ENCODE measurements at regions not wholly inside any gene's neighbourhood (a gene's known extent, or its start where the extent isn't known, plus 50 kb on each side); places are given as distances from the start of the nearest gene placed in this dataset.

DNA sequence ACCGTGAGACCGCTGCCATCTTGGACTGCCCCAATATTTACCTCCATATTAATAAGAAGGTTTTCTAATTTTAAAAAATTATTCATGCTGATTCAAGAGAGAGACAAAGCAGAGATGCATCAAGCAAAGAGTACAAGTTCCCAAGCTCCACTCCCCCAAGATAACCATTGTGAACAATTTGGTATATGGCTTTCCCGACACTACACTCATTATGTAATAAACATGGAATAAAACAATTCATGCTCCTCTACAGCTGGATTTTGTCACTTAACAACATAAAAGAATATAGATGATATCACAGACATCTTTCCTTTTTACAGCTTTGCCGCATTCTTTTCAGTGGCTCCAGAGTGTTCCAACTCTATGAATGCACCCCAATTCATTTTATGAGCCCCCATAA, 307.6 kb downstream of the FGFR2 start:
- no peak for DNase-seq (ENCODE audit: low spot score)
- no peak overlapping the region for H3K27ac Mint-ChIP-seq (ENCODE audit: unreplicated experiment)
- no peak overlapping the region for H3K4me3 Mint-ChIP-seq (ENCODE audit: unreplicated experiment)
- H3K9me3 Mint-ChIP-seq (ENCODE audit: low read depth): no peaks in the 10 kb centered on the region
- H3K4me1 Mint-ChIP-seq (ENCODE audit: low read depth): peaks cover 2% of the 10 kb centered on the region
- no peaks in the 10 kb centered on the region for H3K36me3 Mint-ChIP-seq (ENCODE audit: low read depth)
- TF ChIP-seq, protein P1, sequence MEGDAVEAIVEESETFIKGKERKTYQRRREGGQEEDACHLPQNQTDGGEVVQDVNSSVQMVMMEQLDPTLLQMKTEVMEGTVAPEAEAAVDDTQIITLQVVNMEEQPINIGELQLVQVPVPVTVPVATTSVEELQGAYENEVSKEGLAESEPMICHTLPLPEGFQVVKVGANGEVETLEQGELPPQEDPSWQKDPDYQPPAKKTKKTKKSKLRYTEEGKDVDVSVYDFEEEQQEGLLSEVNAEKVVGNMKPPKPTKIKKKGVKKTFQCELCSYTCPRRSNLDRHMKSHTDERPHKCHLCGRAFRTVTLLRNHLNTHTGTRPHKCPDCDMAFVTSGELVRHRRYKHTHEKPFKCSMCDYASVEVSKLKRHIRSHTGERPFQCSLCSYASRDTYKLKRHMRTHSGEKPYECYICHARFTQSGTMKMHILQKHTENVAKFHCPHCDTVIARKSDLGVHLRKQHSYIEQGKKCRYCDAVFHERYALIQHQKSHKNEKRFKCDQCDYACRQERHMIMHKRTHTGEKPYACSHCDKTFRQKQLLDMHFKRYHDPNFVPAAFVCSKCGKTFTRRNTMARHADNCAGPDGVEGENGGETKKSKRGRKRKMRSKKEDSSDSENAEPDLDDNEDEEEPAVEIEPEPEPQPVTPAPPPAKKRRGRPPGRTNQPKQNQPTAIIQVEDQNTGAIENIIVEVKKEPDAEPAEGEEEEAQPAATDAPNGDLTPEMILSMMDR (IDR thresholded peaks at IDR 0.05): no peak
- H3K27me3 Mint-ChIP-seq (ENCODE audit: low read depth): peaks cover 21% of the 10 kb centered on the region

DNA sequence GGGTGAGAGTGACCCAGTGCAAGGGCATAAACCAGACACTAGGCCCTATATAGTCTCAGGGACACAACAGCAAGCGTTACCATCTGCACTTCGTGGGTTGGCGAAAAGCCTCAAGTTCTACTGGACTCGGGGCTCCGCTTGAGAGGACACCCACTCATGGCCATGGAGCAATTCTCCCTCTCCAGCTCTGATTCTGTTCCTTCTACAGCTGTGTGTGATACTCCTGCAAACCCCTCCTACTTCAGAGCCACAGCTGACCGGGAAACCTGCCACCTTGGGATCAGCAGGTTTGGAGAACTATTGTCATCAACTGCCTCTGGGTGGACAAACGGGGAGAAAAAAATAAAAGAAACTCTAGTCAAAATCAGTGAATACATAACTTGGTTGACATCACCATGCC, 306.9 kb downstream of the FGFR2 start:
- Mint-ChIP-seq H3K36me3 (ENCODE audit: low read depth) (no peaks in the 10 kb centered on the region), H3K9me3 (ENCODE audit: low read depth) (no peaks in the 10 kb centered on the region), H3K27me3 (ENCODE audit: low read depth) (peaks cover 18% of the 10 kb centered on the region), H3K4me1 (ENCODE audit: low read depth) (no peaks in the 10 kb centered on the region), H3K4me3 (ENCODE audit: unreplicated experiment) (no peak overlapping the region), H3K27ac (ENCODE audit: unreplicated experiment) (no peak overlapping the region)
- no peak for DNase-seq (ENCODE audit: low spot score)
- TF ChIP-seq, protein P1 (IDR thresholded peaks at IDR 0.05): no peak

DNA sequence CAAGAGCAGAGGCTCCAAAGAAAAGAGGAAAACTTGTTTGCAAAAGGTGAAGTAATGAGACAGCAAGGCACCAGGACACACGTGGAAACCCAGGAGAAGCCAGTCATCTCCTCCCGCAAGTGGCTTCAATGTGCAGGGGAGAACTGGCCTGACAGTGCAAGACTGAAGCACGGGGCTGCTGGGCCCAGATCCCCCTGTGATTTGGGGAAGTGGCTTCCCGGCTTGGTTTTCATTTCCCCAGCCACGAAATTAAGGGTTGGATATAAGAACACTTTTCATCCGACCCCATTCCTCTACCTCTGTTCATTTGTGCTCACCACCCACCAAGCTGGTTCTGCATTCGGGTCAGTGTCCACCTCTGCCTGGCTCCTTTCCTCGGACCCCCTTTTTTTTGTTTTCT, 306.4 kb downstream of the FGFR2 start:
- Mint-ChIP-seq H3K4me3 (ENCODE audit: unreplicated experiment) (no peak overlapping the region), H3K27me3 (ENCODE audit: low read depth) (peaks cover 18% of the 10 kb centered on the region), H3K36me3 (ENCODE audit: low read depth) (no peaks in the 10 kb centered on the region), H3K4me1 (ENCODE audit: low read depth) (no peaks in the 10 kb centered on the region), H3K27ac (ENCODE audit: unreplicated experiment) (no peak overlapping the region), H3K9me3 (ENCODE audit: low read depth) (no peaks in the 10 kb centered on the region)
- TF ChIP-seq, protein P1 (IDR thresholded peaks at IDR 0.05): no peak
- no peak for DNase-seq (ENCODE audit: low spot score)

DNA sequence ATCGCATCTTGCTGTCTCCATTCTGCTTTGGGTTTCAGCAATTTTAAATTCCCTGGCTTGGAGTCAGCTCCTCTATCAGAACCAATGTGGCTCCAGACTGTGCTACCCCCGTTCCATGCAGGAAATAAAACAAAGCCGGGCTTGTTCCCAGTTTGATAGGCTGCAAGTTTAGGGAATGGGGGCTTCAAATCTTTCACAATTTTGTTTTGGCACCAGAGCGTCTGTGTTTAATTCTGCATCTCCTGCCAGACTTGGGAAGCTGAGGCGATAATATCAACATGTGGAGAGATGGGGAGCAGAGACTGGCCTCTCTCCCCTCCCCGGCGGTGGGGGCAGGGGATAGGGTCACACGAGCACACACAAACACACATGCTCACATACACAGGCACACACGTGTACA, 305.9 kb downstream of the FGFR2 start:
- no peaks in the 10 kb centered on the region for H3K4me1 Mint-ChIP-seq (ENCODE audit: low read depth)
- no peak for DNase-seq (ENCODE audit: low spot score)
- no peak overlapping the region for H3K4me3 Mint-ChIP-seq (ENCODE audit: unreplicated experiment)
- H3K9me3 Mint-ChIP-seq (ENCODE audit: low read depth): no peaks in the 10 kb centered on the region
- no peaks in the 10 kb centered on the region for H3K36me3 Mint-ChIP-seq (ENCODE audit: low read depth)
- H3K27ac Mint-ChIP-seq (ENCODE audit: unreplicated experiment): no peak overlapping the region
- peaks cover 16% of the 10 kb centered on the region for H3K27me3 Mint-ChIP-seq (ENCODE audit: low read depth)
- TF ChIP-seq, protein P1 (IDR thresholded peaks at IDR 0.05): no peak

DNA sequence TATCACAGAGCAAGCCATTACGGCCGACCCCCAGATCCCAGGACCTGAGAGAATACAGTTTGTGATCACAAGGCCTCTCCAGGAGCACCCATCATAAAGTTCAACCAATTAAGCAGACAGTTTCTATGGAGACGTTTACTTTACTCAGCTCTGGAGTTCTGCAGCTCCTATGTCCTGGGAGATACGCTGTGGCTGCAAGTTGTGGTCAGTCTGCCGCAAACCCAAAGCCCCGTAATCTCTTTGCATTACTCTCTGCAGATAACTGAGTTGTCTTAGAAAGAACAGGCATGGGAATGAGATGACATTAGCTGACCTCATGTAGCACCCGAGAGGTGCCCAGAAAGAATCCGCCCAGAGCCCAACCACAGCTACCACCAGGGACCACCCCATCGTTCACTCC, 305.1 kb downstream of the FGFR2 start:
- Mint-ChIP-seq H3K36me3 (ENCODE audit: low read depth) (no peaks in the 10 kb centered on the region), H3K27ac (ENCODE audit: unreplicated experiment) (no peak overlapping the region), H3K9me3 (ENCODE audit: low read depth) (no peaks in the 10 kb centered on the region), H3K4me3 (ENCODE audit: unreplicated experiment) (no peak overlapping the region), H3K27me3 (ENCODE audit: low read depth) (peaks cover 8% of the 10 kb centered on the region), H3K4me1 (ENCODE audit: low read depth) (no peaks in the 10 kb centered on the region)
- DNase-seq (ENCODE audit: low spot score): no peak
- TF ChIP-seq, protein P1 (IDR thresholded peaks at IDR 0.05): no peak

All from chondrocyte (in vitro differentiated cells).